Endothelial cell of umbilical vein (primary cell): ENCODE measurements at regions not wholly inside any gene's neighbourhood (a gene's known extent, or its start where the extent isn't known, plus 50 kb on each side); places are given as distances from the start of the nearest gene placed in this dataset.

Experiments used
- EZH2 ChIP-seq: IDR thresholded peaks from 2 replicates; pipeline ENCODE4 v1.6.1; 2012; ENCODE audit warnings: borderline replicate concordance, low read depth, mild to moderate bottlenecking, moderate library complexity, low read length, inconsistent platforms; ENCODE audit not compliant: severe bottlenecking
- POLR2A ChIP-seq: IDR thresholded peaks from 2 replicates; pipeline ENCODE4 v1.6.1; 2012; ENCODE audit warnings: low read depth, mild to moderate bottlenecking, control low read depth, low read length
- TF ChIP-seq, protein P1 (sequence below), 2 donors: IDR thresholded peaks; 1 replicate in 1 of 2; 2 replicates in 1 of 2; pipeline ENCODE4 v1.5.1; 2011; ENCODE audit warnings: low read length in 2 of 2, mild to moderate bottlenecking in 2 of 2, moderate library complexity in 2 of 2, control low read depth in 1 of 2, inconsistent platforms in 1 of 2, low read depth in 1 of 2; ENCODE audit not compliant: insufficient read depth in 1 of 2; ENCODE audit errors: extremely low read depth in 1 of 2

DNA sequence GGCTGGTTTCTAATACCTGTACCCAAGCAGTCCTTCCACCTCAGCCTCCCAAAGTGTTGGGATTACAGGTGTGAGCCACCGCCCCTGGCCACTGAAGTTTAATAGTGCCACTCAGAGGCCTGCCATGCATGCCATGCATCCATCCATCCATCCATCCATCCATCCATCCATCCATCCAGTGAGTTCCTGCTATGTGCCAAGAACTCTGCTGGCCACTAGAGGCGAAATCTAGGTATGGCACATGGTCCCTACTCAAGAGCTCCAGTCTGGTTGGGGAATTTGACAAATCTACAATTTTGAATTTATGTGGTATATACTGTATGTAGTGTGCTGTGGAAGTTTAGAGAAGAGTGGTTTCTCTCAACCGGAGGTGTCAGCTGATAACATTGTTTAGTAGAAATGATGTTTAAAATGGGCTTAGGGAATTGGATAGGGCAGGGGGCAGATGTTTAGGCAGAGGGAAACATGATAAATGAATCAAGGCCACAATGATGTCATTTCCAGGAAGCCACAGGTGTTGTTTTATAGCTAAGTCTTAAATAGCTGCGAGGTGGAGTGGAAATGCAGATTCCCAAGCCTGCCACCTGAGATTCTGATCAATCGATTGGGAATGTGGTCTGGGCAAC is 384.4 kb upstream of the C2CD4B start:
- no peak for TF ChIP-seq POLR2A
- TF ChIP-seq, protein P1, sequence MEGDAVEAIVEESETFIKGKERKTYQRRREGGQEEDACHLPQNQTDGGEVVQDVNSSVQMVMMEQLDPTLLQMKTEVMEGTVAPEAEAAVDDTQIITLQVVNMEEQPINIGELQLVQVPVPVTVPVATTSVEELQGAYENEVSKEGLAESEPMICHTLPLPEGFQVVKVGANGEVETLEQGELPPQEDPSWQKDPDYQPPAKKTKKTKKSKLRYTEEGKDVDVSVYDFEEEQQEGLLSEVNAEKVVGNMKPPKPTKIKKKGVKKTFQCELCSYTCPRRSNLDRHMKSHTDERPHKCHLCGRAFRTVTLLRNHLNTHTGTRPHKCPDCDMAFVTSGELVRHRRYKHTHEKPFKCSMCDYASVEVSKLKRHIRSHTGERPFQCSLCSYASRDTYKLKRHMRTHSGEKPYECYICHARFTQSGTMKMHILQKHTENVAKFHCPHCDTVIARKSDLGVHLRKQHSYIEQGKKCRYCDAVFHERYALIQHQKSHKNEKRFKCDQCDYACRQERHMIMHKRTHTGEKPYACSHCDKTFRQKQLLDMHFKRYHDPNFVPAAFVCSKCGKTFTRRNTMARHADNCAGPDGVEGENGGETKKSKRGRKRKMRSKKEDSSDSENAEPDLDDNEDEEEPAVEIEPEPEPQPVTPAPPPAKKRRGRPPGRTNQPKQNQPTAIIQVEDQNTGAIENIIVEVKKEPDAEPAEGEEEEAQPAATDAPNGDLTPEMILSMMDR (IDR thresholded peaks at IDR 0.05; ENCODE audit: extremely low read depth in 1 of 2, insufficient read depth in 1 of 2, low read depth in 1 of 2, low read length in 2 of 2), result peak; percentile 34 to 60
- no peak for TF ChIP-seq EZH2
